Coronary artery (tissue), 2 donors: ENCODE measurements at regions not wholly inside any gene's neighbourhood (a gene's known extent, or its start where the extent isn't known, plus 50 kb on each side); places are given as distances from the start of the nearest gene placed in this dataset.

Experiments
- DNase-seq: peaks from one replicate; pipeline ENCODE4 v3.0.0-alpha.2; 2017; ENCODE audit warnings: low spot score
- H3K27ac ChIP-seq, 2 donors: fragments of 200-600 bp; sonication (generic); one replicate each; pipeline ENCODE4 v1.5.1; 2016 to 2019
- H3K4me3 ChIP-seq: fragments of 200-600 bp; sonication (generic); 2 replicates; pipeline ENCODE4 v1.5.1; 2016; ENCODE audit warnings: mild to moderate bottlenecking, moderate library complexity
- CTCF ChIP-seq: fragments of 200-600 bp; sonication (generic); IDR thresholded peaks from one replicate; pipeline ENCODE4 v1.5.1; 2019; ENCODE audit warnings: antibody characterized with exemption

DNA sequence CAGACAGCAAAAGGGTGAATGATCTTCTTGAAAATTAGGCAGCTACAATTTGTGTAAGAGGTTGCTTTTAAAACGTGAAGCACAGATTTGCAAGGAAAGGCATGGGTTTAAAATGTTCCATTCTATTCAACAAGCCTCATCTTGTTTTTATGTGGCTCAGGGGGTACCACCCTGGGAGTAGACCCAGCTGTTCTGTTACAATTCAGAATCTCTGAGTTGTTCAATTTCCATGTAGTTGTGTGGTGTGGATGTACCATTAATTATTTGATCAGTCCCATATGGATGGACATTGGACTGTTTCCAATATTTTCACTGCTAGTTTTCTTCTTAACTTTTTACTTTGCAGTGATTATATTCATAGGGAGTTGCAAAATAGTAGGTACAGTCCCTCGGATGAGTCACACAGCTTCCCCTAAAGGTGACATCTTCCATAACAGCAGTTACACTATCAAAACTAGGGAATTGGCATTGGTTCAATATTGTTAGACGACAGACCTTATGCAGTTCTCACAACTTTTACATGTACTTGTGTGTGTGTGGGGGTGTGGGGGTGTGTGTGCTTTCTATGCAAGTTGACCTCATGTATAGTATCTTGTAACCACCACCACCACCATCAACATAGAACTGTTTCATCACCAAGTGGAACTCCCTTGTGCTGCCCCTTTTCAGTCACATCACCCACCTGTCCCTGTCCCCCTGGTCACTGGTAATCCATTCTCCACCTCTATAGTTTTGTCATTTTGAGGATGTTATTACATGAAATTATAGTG lies 59.0 kb upstream of the CAPRIN2 start:
- no peak for TF ChIP-seq CTCF
- no peak for DNase-seq
- Histone ChIP-seq H3K27ac (no peak overlapping the region), H3K4me3 (no peak overlapping the region)

GRCh38 chr12:30811966-30812365 lies 57.2 kb upstream of the CAPRIN2 start:
- H3K4me3 ChIP-seq = no peak overlapping the region
- no peak for TF ChIP-seq CTCF
- no peak overlapping the region for H3K27ac ChIP-seq
- DNase-seq = no peak

- no peak overlapping the region for H3K4me3 ChIP-seq
- TF ChIP-seq CTCF = no peak
Observed at GRCh38 chr12:30810918-30811317, 56.2 kb upstream of the CAPRIN2 start.

DNA sequence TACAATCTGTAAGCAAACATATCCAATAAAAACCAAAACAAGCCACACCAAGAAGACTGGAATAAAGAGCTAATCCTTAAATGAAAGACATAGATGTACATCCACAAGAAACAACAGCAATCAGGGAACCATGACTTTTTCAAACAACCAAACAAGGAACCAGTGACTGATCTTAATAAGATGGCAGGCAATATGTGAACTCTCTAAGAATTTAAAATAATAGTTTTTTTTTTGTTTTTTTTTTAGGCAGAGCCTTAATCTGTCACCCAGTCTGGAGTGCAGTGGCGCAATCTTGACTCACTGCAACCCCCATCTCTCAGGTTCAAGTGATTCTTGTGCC lies 52.9 kb upstream of the CAPRIN2 start:
- DNase-seq = no peak
- Histone ChIP-seq H3K27ac (no peak overlapping the region), H3K4me3 (no peak overlapping the region)
- no peak for TF ChIP-seq CTCF

More at GRCh38 chr12:30810918-30811317, 56.2 kb upstream of the CAPRIN2 start:
- H3K27ac ChIP-seq = no peak overlapping the region
- no peak for DNase-seq

DNA sequence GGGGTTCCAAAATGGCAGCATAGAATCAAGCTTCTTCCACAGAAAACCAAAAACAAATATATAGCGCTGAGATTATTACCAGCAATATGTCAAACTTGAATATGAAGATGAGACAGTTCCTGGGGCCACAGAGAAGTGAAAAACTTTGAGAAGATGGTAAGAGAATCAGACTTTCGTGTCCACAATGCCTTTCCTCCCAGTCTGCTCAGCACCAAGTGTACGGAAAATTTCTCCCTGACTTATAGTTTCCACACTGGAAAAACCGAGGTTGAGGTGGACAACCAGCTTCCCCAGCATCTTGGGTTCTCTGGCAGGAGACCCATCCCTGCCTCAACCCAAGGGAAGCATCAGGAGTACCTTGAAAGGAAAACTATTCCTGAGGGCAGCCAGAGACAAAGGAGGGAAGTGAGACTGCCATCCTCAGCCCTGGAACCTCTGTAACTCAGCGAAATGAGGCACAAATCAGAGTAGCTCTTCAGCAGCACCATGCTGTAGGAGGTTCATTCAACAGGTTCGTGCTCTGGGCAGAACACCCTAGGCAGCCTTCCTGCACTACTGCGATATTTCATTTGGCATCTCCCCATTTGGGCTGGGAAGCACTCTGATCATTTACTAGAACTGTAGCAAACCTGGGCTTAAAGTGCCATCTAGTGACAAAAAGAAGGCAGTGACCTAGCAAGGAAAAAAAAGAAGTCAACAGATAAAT lies 52.4 kb upstream of the CAPRIN2 start:
- H3K27ac ChIP-seq = no peak overlapping the region
- TF ChIP-seq CTCF = peak; percentile 39
- no peak for DNase-seq
- H3K4me3 ChIP-seq = no peak overlapping the region

DNA sequence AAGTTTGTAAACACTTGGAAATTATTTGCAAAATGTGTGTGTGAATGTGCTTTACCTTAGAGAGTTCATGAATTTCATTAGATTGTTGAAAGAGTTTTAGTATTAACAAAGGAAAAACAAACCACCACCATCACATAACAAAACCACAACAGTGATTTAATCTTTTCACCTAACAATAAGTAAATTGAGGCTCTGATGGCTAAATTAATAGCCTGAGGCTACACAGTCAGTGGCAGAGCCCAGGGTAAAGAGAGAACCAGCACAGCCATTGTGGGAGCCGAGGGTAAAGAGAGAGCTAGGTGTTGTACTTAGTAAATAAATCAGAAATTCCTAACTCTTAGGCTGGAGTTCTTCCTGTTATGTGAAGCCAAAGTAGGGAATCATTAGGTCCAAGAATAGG lies 51.2 kb upstream of the CAPRIN2 start:
- DNase-seq = no peak
- no peak overlapping the region for H3K27ac ChIP-seq
- no peak for TF ChIP-seq CTCF
- no peak overlapping the region for H3K4me3 ChIP-seq
